ENCODE measurements at regions not wholly inside any gene's neighbourhood (a gene's known extent, or its start where the extent isn't known, plus 50 kb on each side); places are given as distances from the start of the nearest gene placed in this dataset.
"Not testable (repeated sequence)": the region's sequence is repeated elsewhere in the genome, so short reads cannot be mapped to it uniquely, and the experiment has no call there.

DNA sequence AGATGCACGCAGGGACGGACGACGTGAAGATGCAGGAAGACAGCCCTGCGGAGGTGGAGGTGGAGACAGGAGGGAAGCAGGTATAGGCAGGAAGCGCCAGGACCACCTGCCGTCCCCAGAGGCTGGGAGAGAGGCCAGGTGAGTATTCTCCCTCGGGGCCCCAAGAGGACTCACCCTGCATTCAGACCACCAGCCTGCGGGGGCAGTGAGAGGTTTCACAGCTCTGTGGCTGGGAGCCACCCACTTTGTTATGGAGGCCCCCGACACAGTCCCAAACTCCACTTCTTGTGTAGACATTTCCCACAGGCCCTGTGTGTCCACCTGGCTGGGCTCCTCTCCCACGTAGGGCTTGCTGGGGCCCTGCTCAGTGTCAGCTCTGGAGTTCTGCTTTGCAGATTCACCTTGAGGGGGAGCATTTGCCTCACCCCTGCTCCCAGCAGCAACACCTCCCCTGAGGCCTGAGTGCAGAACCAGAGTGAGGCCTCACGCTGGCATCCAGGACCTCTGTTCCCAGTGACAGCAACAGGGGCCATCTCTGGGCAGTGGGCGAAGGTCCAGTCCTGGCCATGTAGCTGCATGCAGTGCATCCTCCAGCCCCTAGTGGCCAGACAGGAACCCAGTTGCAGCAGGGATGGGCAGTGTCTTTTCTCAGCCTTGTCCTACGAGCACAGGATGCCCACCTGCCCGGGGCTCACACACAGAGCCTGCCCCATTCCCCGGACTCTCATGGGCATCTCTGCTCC is 119.4 kb upstream of the IQSEC1 start:
- DNase-seq, result peak in 1 of 3 experiments; percentile 2

GRCh38 chr3:13191016-13191415 is 117.8 kb upstream of the IQSEC1 start:
- no peak for DNase-seq

GRCh38 chr3:13190378-13190765 is 117.1 kb upstream of the IQSEC1 start:
- DNase-seq, result no peak

GRCh38 chr3:13189639-13190377 is 116.6 kb upstream of the IQSEC1 start:
- no peak for DNase-seq

- no peak for DNase-seq
Observed at GRCh38 chr3:13188975-13189374, 115.7 kb upstream of the IQSEC1 start.

GRCh38 chr3:13188181-13188779 is 115.1 kb upstream of the IQSEC1 start:
- no peak for DNase-seq

GRCh38 chr3:13187593-13187992 is 114.4 kb upstream of the IQSEC1 start:
- no peak for DNase-seq

DNA sequence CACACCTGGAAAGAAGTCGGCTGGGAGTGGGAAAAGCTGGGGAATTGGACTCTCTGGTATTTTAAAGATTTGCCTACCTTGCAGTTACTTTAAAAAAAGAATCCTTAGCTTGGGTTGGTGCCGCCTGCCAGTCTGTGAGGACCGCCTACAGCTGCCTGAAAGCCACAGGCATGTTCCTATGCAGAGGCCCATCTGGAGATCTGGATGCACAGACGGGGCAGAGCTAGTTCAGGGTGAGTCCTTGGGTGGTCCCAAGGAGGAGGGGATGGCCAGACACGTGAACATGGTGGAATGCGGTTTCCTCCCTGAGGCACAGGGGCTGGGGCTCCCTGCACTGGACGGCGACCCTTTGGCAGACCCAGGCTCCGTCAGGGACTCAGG is 113.2 kb upstream of the IQSEC1 start:
- DNase-seq, result no peak

DNA sequence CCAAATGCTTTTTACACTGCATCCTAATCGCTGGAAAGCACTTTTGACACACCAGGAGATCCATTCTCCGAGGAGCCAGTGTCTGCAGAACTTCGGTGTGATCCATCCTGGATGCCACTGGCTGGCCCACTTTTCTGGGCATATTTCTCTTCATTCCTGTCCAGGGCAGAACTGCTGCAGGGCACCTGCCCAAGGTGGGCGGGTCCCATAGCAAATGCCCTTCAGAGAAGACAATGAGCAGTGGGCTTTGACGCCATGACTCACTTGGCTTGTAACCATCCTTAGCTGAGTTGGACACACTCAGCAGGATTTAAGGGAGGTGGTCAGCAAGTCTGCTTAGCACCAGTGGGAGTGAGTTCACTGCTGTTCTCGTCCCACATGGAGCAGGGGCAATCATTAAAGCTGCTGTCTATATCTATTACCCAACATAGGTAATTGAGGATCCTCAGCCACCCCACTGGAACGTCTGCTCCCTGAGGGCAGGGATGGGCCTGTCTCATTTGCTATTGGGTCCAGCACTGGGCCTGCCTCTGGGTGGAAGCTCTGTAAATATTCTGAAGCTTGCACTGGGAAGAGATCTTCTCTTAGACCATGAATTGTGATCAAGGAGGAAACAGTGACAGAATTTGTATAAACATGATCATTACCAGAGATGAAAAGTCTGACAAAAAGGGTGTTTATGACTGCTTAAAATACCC is 112.7 kb upstream of the IQSEC1 start:
- DNase-seq, result no peak

GRCh38 chr3:13179582-13180210 is 106.5 kb upstream of the IQSEC1 start:
- DNase-seq, result not testable (repeated sequence)

DNA sequence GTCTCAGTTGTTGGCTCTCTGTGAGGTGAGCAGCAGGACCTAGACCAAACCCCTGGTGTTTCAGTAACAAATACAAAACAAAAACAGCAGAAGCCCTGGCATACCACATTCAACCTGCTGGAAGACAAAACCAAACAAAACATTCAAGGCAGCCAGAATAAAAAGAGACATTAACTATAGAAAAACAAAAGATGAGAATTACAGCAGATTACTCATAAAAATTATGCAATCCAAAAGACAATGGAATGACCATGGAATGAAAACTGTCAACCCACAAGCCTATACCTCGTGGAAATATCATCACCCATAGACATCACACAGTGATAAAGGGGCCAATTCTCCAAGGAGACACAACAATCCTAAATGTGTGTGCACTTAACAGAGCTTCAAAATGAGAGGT is 106.0 kb upstream of the IQSEC1 start:
- no peak for DNase-seq

DNA sequence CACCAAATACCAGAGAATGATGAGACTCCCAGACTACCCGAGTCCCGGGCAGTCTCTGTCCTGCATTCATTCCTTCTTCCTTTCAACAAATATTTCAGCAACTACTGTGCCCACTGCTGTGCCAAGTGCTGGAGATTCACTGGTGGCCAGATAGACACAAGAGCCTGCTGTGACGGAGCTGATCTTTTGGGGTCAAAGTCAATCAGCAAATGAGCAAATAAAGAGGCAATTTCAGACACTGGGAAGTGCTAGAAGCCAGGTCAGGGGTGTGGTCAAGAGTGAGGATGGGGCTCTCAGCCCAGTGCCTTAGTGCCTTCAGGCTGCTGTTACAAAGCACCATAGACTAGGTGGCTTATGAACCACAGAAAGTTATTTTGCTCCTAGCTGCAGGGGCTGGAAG is 104.9 kb upstream of the IQSEC1 start:
- DNase-seq, result no peak

DNA sequence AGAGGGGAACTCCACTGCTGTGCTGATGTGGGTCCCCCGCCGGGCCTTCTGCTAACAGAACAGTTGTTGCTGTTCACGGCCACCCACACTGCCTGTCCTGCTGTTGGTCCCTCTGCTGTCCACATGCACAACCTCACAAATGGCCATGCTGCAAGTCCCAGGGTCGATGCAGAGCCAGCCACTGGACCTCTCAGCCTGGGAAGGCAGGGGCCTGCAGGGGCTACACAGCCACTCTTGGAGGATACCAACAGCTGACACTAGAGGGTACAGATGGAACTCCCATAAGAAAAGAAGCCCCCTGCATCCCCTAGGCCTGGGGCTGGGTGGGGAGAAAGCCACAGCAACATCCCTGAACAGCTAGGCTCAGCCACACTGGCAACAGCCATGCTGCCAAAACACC is 104.4 kb upstream of the IQSEC1 start:
- DNase-seq, result no peak

DNA sequence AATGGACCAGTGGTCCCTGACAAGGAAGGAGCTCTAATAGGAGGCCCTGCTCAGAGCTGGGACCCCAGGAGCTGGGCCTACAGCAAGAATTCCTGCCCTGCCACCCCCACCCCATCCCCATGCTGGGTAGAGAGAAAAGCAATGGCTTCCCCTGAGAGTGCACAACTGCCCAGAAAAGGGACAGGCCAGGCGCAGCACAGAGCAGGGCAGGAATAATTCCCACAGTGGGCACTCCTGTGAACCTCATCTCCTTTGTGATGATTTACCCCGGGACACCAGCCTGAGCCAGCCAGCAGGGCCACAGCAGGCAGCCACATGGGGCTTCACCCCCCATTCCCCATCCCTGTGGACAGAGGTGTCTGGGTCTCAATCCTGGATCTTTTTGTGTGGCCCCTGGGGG is 104.0 kb upstream of the IQSEC1 start:
- DNase-seq, result no peak

- DNase-seq, result no peak
Observed at GRCh38 chr3:13176445-13176844, 103.2 kb upstream of the IQSEC1 start.

DNA sequence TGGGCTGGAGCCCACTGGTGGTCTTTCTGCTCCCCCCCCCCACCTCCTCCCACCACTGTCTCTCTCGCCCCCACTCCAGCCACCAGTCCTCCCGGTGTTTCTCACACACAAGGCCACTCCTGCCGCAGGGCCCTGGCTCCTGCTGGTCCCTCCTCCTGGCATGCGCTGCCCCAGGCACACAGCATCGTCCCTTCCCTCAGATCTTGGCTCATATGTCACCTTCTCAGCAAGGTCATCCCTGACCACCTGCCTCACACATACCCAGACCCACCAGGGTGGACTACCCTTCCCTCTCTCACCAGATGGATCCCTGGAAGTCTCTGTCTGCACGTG is 101.5 kb upstream of the IQSEC1 start:
- no peak for DNase-seq

DNA sequence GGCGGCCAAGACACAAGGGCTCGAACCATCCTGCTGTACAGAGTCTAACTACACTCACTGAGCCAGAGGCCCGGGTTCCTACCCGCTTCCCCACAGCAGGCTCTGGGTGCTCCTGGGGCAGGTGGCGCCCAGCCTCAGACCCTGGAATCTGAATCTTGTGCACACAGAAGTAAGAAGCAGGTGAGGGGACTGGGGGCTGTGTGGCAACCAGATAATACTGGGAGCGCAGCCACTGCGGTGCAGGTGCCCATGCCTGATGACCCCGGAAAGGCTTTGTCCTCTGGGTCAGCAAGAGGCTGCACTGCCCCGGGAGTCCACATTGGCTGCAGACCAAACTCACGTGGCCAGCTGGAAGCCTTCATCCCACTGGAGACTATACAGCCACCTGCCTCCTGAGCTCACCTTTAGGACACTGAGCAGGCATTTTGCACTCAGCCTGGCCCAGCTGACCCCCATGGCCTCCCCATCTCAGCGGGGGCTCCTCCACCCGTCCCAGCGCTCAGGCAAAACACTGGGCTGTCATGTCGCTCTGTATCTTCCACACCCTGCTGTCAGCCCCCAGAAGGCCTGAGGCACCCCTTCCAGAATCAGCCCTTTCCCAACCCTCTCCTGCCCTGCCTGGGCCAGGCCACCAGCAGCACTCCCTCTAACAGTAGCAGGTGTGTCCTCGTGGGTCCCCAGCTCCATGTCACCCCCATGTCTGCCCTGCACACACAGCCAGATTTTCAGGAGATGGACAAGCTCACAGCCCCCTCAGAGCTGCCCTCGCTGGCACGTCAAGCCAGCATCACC is 101.0 kb upstream of the IQSEC1 start:
- no peak for DNase-seq

DNA sequence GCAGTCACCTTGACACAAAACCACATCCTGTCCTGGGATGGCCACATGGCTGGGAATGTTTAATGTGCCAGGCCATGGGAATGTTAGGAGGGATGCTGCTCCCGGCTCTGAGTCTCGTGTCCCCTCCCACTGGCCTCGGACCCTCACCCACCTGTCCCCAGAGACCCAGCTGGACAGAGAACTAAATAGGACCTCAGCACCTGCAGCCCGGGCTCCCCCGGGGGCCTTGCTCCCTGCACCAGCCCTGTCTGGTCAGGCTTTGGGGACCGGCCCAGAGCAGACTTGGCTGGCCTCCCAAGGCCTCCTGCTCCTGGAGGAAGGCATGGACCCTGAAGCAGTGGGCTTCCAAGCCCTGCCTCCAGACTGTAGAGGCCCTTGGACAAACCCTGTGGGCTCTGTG is 100.0 kb upstream of the IQSEC1 start:
- no peak for DNase-seq

DNA sequence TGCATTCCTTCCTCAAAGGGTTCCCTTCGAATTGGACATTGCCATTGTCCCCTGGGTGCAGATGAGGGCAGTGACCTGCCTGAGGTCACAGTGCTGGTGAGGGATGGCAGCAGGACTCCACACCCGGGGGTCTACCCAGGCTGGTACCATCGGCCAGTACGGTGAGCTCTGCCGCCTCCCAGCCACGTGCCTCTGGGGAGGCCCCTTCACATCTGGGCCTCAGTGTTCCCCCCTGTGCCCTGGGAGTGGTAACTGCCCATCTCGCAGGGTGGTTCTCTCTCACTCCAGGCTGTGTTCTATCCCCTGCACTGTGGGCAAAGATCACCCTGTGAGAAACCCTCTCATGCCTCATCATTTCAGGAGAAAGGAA is 99.4 kb upstream of the IQSEC1 start:
- no peak for DNase-seq

GRCh38 chr3:13171704-13172643 is 98.7 kb upstream of the IQSEC1 start:
- no peak for DNase-seq

- DNase-seq, result no peak
Observed at GRCh38 chr3:13170317-13170716, 97.1 kb upstream of the IQSEC1 start.
